GM23338 (cell line): ENCODE measurements at regions not wholly inside any gene's neighbourhood (a gene's known extent, or its start where the extent isn't known, plus 50 kb on each side); places are given as distances from the start of the nearest gene placed in this dataset.

ENCODE experiments used
- CREB1 ChIP-seq: fragments of 250-450 bp; sonication (Bioruptor Pico); IDR thresholded peaks from 2 replicates; pipeline ENCODE4 v1.5.0; 2020; ENCODE audit warnings: low read depth, mild to moderate bottlenecking, moderate library complexity
- CTCF ChIP-seq, 2 experiments: fragments of 200-600 bp in 1 of 2; sonication (generic) in 1 of 2; conservative IDR thresholded peaks; 2 replicates each; pipeline versions ENCODE4 v1.5.1 to v1.6.1; 2016 to 2017; ENCODE audit warnings: antibody characterized with exemption in 2 of 2, low read depth in 2 of 2, mild to moderate bottlenecking in 2 of 2, moderate library complexity in 1 of 2
- EZH2 ChIP-seq: fragments of 200-600 bp; sonication (generic); IDR thresholded peaks from one replicate; pipeline ENCODE4 v1.8.0; 2017; ENCODE audit warnings: antibody characterized with exemption, mild to moderate bottlenecking, low read depth; ENCODE audit not compliant: unreplicated experiment
- EZH2phosphoT487 ChIP-seq: fragments of 200-600 bp; sonication (generic); IDR thresholded peaks from one replicate; pipeline ENCODE4 v1.8.1; 2018; ENCODE audit warnings: antibody characterized with exemption; ENCODE audit not compliant: unreplicated experiment
- POLR2AphosphoS5 ChIP-seq: IDR thresholded peaks from 2 replicates; pipeline ENCODE4 v1.6.1; 2016; ENCODE audit warnings: antibody characterized with exemption, low read depth
- TF ChIP-seq, protein P1 (sequence below): IDR thresholded peaks from one replicate; pipeline ENCODE4 v1.6.1; 2018; ENCODE audit warnings: antibody characterized with exemption; ENCODE audit not compliant: unreplicated experiment

- no peak for TF ChIP-seq EZH2
- no peak for TF ChIP-seq CTCF (conservative IDR thresholded peaks at IDR 0.05; ENCODE audit: low read depth in 2 of 2)
- TF ChIP-seq, protein P1, sequence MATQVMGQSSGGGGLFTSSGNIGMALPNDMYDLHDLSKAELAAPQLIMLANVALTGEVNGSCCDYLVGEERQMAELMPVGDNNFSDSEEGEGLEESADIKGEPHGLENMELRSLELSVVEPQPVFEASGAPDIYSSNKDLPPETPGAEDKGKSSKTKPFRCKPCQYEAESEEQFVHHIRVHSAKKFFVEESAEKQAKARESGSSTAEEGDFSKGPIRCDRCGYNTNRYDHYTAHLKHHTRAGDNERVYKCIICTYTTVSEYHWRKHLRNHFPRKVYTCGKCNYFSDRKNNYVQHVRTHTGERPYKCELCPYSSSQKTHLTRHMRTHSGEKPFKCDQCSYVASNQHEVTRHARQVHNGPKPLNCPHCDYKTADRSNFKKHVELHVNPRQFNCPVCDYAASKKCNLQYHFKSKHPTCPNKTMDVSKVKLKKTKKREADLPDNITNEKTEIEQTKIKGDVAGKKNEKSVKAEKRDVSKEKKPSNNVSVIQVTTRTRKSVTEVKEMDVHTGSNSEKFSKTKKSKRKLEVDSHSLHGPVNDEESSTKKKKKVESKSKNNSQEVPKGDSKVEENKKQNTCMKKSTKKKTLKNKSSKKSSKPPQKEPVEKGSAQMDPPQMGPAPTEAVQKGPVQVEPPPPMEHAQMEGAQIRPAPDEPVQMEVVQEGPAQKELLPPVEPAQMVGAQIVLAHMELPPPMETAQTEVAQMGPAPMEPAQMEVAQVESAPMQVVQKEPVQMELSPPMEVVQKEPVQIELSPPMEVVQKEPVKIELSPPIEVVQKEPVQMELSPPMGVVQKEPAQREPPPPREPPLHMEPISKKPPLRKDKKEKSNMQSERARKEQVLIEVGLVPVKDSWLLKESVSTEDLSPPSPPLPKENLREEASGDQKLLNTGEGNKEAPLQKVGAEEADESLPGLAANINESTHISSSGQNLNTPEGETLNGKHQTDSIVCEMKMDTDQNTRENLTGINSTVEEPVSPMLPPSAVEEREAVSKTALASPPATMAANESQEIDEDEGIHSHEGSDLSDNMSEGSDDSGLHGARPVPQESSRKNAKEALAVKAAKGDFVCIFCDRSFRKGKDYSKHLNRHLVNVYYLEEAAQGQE, result no peak
- no peak for TF ChIP-seq POLR2AphosphoS5
- no peak for TF ChIP-seq CREB1
- no peak for TF ChIP-seq EZH2phosphoT487
These were observed 127.1 kb upstream of the TMEM164 start for GRCh38 chrX:109875831-109876230.
